ENCODE measurements at regions not wholly inside any gene's neighbourhood (a gene's known extent, or its start where the extent isn't known, plus 50 kb on each side); places are given as distances from the start of the nearest gene placed in this dataset.

DNA sequence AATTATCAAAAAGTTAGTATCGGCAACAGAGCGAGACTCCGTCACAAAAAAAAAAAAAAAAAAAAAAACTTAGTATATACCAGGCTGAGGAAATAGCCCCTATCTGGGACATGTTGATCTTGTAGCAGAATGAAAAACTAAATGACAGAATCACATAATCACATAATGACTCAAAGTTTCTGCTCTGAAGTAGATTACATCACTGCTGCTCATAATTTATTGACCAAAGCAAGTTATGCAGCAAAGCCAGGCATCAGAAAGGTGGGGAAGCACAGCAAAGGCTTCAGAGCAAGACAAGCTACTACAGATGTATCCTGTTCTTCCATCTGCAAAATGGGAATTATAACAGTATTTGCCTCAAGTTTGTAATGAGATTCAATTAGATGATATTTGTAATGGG is 68.1 kb downstream of the BOD1L2 start:
- TF ChIP-seq, protein P1, sequence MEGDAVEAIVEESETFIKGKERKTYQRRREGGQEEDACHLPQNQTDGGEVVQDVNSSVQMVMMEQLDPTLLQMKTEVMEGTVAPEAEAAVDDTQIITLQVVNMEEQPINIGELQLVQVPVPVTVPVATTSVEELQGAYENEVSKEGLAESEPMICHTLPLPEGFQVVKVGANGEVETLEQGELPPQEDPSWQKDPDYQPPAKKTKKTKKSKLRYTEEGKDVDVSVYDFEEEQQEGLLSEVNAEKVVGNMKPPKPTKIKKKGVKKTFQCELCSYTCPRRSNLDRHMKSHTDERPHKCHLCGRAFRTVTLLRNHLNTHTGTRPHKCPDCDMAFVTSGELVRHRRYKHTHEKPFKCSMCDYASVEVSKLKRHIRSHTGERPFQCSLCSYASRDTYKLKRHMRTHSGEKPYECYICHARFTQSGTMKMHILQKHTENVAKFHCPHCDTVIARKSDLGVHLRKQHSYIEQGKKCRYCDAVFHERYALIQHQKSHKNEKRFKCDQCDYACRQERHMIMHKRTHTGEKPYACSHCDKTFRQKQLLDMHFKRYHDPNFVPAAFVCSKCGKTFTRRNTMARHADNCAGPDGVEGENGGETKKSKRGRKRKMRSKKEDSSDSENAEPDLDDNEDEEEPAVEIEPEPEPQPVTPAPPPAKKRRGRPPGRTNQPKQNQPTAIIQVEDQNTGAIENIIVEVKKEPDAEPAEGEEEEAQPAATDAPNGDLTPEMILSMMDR (conservative IDR thresholded peaks at IDR 0.05; ENCODE audit: low read depth, low read length), result no peak
- TF ChIP-seq POLR2A (IDR thresholded peaks at IDR 0.05; ENCODE audit: low read depth, low read length), result no peak

Data from IMR-90 (cell line).